ENCODE measurements at regions not wholly inside any gene's neighbourhood (a gene's known extent, or its start where the extent isn't known, plus 50 kb on each side); places are given as distances from the start of the nearest gene placed in this dataset.
A peak's percentile ranks its signal among the peaks of the same experiment; 100 is the strongest.
"Not testable (repeated sequence)": the region's sequence is repeated elsewhere in the genome, so short reads cannot be mapped to it uniquely, and the experiment has no call there.

GRCh38 chr5:174531782-174532191 is 192.6 kb upstream of the MSX2 start:
- TF ChIP-seq CTCF (IDR thresholded peaks at IDR 0.05; ENCODE audit: low read depth, low read length), result no peak
- DNase-seq (ENCODE audit: extremely low read depth, low read depth), result no peak

DNA sequence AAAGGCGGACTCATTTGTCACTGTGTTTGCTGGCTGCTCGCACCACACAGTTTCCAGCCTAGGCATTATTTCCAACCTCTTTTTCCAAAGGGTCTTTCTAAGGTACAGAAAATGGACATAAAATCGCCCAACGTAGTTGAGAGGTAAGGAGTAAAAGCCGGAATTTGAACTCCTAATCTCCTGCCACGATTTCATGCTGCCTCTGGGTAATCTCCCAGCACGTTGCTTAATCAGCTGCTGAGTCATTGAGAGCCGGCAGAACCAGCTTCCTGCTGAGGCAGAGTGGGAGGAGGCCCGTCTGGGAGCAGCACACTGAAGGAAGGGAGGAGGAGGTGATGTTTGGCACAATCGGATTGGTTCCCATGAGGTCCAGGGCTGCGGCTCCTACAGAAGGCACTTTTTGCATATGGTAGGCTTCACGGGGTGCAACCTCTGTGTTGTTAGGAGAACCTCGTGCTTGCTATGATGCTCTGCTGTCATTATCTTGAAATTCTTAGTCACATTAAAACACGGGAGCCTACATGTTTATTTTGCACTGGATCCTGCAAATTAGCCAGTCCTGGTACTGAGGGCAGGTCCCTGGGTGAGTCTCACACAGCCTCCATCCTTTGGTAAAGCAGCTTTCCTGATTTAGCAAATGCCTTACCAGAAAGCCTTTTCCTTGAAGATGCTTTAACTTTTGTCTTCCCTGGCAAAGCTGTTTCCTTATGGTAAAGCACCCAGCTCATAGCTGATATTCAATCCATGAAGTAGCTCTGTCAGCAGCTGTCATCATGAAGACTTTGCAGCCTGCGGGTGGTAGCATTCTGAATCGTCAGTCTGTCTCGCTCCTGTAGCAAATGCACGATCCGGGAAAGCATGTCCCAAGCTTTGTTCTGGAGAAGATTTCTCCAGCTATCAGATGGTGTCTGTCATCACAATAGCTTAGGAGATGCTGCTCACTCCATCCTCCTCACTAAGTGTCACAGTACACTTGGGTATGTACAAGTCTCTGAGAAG is 191.6 kb upstream of the MSX2 start:
- TF ChIP-seq CTCF (IDR thresholded peaks at IDR 0.05; ENCODE audit: low read depth, low read length), result no peak
- DNase-seq (ENCODE audit: extremely low read depth, low read depth), result peak; percentile 82

DNA sequence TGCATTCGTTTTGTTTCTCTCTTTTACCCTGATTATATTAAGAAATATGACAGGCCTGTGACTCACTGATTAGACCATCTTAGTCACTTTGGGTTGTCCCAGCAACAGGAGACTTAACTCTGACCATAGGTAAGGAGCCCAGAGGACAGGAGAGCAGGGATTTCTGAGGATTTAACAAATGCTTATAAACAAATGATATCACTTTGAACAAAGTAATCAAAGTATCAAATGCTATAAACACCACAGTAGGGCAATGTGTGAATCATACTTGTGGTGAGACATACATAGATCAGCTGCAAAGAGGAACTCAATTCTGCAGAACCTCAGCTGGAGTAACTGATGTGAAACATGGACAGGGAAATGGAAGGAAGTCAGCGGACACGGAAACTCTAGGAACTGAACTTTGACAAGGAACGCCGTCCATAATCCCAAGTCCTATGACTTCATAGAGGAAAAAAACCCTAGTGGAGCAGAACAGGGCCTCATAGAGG is 190.6 kb upstream of the MSX2 start:
- peak; percentile 65 for DNase-seq (ENCODE audit: extremely low read depth, low read depth)
- TF ChIP-seq CTCF (IDR thresholded peaks at IDR 0.05; ENCODE audit: low read depth, low read length), result no peak

GRCh38 chr5:174535669-174536068 is 188.7 kb upstream of the MSX2 start:
- TF ChIP-seq CTCF (IDR thresholded peaks at IDR 0.05; ENCODE audit: low read depth, low read length), result no peak
- no peak for DNase-seq (ENCODE audit: extremely low read depth, low read depth)

GRCh38 chr5:174539823-174540222 is 184.6 kb upstream of the MSX2 start:
- not testable (repeated sequence) for DNase-seq (ENCODE audit: extremely low read depth, low read depth)

GRCh38 chr5:174542037-174542436 is 182.3 kb upstream of the MSX2 start:
- no peak for TF ChIP-seq CTCF (IDR thresholded peaks at IDR 0.05; ENCODE audit: low read depth, low read length)
- no peak for DNase-seq (ENCODE audit: extremely low read depth, low read depth)

DNA sequence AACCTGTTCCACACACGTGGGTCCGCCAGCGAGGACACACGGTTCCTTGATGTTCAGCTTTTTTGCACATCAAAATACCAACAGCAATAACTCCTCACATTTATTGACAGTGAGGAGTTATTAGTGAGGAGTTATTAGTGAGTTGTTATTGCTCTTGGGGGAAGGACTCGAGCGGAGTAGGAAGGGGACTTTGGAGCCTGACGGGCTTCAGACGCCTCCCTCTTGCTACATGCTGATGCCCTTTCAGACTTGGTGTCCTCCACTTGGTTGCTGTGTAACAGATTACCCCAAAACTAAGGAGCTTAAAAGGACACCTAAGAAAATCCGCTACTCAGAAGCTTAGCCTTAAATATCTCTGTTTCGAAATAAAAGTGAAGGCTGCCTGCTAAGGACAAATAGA is 181.9 kb upstream of the MSX2 start:
- no peak for DNase-seq (ENCODE audit: extremely low read depth, low read depth)
- no peak for TF ChIP-seq CTCF (IDR thresholded peaks at IDR 0.05; ENCODE audit: low read depth, low read length)

Measured in AG09319 (cell line).